ENCODE measurements at regions not wholly inside any gene's neighbourhood (a gene's known extent, or its start where the extent isn't known, plus 50 kb on each side); places are given as distances from the start of the nearest gene placed in this dataset.

DNA sequence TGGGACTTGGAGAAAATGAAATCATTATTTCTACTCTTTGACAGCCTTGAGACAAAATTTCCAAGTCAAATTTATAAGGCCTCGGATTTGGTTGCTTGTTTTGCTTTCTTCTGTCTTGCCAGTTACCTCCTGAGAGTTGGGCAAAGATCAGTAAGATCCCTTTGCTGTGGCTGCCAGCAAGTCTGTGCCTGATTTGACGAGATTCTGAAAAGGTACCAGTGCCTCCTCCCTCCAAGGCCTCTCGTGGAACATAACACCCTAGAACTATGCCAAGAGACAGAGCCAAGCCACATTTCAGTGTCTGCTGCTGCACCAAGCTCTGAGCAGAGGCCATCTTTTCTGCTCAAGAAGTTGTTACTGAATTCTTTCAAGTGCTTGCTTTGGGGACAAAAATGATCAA, 61.0 kb downstream of the GTPBP8 start:
- DNase-seq (ENCODE audit: insufficient read length, low spot score) (no peak), FAIRE-seq (no peak)

GRCh38 chr3:113053169-113053568, 62.4 kb downstream of the GTPBP8 start:
- DNase-seq (ENCODE audit: insufficient read length, low spot score) (no peak), FAIRE-seq (no peak)

DNA sequence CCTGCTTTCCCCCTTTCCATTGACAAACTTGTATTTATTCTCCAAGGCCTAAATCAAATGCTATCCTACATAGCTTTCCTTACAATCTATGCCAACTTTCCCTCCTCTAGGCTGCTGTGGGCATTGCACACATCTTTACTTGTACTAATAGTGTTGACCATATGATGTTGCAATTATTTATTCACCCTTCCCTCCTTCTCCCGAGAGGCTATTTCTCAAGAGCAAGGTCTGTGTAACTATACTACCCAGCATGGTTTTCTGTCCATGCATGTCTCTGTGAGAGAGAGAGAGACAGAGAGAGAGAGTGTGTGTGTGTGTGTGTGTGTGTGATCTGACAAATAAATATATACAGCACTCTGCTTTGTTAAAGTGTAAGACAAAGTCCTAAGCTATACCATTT, 63.8 kb downstream of the GTPBP8 start:
- no peak for DNase-seq (ENCODE audit: insufficient read length, low spot score)
- no peak for FAIRE-seq

DNA sequence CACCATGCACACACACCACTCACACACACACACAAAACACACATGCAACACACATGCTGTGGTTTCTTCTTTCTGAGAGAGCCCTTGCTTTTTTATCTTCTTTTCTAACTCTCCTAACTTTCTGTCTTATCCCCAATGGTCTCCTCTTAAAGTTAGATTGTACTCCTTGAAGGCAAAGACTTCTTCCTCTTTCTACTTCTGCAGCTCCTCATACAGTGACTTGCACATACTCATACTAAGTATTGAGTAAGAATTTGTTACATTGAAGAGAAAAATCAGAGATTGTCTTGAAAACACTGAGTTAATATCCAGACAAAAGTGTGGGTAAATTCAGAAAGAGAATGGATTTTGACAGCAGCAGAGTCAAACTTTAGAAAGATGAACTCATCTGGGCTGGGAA, 64.4 kb downstream of the GTPBP8 start:
- DNase-seq (ENCODE audit: insufficient read length, low spot score) (no peak), FAIRE-seq (no peak)

DNA sequence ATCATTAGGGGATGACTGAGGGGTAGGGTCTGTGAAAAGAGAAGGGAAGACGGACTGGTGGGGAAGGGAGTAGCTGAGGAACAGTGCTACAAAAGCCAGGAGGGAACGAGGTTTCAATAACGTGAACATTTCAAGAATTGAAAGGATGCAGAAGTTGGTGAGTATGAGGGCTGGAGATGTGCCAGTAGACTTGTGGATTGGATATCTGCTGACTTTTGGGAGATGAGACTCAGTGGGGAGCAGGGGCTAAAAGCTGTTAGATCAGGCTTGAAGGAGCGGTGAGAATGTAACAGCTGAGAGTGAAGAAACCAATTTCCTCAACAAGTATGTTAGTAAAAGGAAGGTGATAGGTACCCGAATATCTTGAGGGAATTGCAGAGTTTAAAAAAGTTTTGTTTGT, 65.2 kb downstream of the GTPBP8 start:
- FAIRE-seq (no peak), DNase-seq (ENCODE audit: insufficient read length, low spot score) (no peak)

DNA sequence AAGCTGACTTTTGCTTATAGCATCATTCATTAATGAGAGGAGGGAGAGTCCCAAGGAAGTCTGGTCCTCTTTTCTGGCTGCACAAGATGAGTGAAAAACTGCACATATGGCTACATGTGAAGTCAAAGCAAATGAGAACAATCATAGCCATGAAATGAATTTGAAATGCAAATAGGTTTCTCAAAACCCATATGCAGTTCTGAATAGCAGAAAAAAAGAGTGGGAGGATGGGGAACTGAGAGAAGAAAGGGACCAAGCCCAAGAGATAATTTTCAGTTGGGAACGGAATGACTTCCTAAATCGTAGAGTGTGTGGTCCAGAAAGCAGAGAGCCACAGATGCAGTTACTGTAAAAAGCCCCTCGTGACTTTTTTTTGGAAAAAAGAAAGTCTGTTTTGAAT, 66.3 kb downstream of the GTPBP8 start:
- FAIRE-seq (peak; percentile 56), DNase-seq (ENCODE audit: insufficient read length, low spot score) (no peak)

- DNase-seq (ENCODE audit: insufficient read length, low spot score) (no peak), FAIRE-seq (no peak)
These were observed 67.4 kb downstream of the GTPBP8 start for GRCh38 chr3:113058188-113058587.

GRCh38 chr3:113062705-113063104, 71.9 kb downstream of the GTPBP8 start:
- no peak for DNase-seq (ENCODE audit: insufficient read length, low spot score)
- FAIRE-seq, result no peak

DNA sequence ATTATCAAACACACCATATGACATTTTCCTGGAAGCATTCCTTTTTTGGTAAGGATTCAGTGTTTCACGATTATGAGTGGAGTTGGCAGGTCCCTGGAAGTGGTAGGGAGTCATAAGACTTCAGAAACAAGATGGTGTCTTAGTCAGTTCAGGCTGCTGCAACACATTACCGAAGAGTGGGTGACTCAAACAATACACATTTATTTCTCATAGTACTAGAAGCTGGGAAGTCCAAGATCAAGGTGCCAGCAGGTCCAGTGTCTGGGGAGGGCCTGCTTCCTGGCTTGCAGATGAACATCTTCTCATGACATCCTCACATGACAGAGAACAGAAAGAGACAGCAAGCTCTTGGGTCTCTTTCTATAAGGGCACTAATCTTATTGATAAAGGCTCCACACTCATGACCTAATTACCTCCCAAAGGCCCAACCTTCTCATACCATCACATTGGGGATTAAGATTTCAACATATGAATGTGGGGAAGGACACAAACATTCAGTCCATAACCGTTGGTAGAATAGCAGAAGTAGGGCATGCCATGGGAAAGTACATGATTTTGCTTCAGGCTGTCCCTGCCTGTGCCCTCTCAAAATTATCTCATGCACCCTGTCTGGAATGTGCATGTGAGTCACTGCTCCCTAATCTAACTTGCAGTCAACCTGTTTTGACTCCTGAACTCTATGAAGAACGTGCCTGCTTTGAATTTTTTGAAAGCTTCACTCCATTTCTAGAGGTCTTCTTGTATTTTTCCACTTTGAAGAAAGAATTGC, 72.5 kb downstream of the GTPBP8 start:
- FAIRE-seq (no peak), DNase-seq (ENCODE audit: insufficient read length, low spot score) (no peak)

GRCh38 chr3:113064183-113064582, 73.4 kb downstream of the GTPBP8 start:
- FAIRE-seq, result no peak

DNA sequence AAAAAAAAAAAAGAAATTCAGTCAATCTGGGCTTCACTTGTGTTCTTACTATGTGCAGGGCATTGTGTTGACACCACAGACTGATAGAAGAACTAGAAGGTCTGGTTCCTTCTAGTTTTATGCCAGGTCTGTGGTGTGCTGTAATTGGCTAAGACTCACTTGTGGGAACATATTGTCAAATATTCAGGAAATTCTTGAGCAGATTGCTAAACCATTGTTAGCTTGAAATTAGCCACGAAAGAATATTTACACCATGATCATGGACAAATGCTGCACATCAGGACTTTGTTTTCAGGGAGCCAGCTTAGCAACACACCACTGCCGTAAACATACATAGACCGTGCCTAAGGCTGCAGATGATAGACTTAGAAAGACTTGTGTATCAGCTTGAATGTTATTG, 74.6 kb downstream of the GTPBP8 start:
- FAIRE-seq, result no peak
- no peak for DNase-seq (ENCODE audit: insufficient read length, low spot score)

More at GRCh38 chr3:113064183-113064582, 73.4 kb downstream of the GTPBP8 start:
- DNase-seq (ENCODE audit: insufficient read length, low spot score), result no peak

GRCh38 chr3:113070072-113070640, 79.4 kb downstream of the GTPBP8 start:
- FAIRE-seq, result no peak
- no peak for DNase-seq (ENCODE audit: insufficient read length, low spot score)

DNA sequence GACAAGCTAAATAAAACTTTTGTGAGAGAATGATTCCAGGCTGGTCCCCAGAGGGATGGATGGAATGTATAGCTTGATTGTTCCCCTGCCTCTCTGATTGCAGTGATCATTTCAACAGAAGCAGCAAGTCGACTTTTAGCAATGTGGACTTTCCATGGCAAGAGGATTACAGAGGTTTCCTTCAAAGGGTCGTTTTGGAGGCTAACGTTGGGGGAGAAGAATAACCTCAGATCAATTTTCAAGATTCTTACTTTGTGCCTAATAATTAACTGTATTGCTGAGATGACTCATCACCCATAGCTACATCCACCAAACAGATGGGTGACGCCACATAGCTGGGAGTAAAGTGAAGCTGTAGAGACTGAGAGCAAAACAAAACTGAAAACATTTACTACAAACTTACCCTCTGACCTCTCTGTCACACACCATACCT, 79.9 kb downstream of the GTPBP8 start:
- peak; percentile 92 for FAIRE-seq
- DNase-seq (ENCODE audit: insufficient read length, low spot score), result peak; percentile 50

DNA sequence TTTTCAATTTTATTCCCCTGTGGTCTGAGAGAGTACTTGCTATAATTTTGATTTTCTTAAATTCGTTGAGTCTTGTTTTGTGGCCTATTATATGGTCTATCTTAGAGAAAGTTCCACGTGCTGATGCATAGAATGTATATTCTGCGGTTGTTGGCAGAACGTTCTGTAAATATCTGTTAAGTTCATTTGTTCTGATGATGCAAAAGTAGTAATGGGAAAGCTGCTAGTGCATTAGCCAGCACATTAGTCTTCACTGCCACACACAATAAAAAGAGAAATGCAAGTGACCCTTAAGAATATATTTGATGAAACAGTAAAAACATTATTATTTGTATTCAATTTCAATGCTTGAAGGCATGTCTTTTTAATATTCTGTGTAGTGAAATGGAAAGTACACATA, 84.8 kb downstream of the GTPBP8 start:
- no peak for FAIRE-seq
- no peak for DNase-seq (ENCODE audit: insufficient read length, low spot score)

GRCh38 chr3:113079218-113079961, 88.6 kb downstream of the GTPBP8 start:
- FAIRE-seq (no peak), DNase-seq (ENCODE audit: insufficient read length, low spot score) (no peak)

DNA sequence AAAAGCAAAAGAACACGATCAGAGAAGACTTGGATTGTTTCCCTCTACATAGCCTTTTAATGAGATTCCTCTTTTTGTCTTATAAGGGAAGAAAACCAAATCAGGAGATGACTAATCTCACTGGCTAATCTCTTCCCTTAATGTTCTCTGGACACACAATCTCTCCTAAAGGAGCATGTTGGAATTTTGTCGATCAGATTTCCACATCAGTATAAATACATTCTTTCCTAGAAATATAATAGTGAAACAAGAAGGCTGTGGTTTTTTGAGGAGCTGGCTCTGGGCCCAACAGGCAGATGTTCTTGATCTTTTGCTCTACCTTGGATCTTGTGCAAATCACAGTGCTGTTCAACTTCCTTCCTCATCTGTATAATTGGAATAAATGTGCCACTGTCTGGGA, 94.0 kb downstream of the GTPBP8 start:
- DNase-seq (ENCODE audit: insufficient read length, low spot score), result no peak
- no peak for FAIRE-seq

DNA sequence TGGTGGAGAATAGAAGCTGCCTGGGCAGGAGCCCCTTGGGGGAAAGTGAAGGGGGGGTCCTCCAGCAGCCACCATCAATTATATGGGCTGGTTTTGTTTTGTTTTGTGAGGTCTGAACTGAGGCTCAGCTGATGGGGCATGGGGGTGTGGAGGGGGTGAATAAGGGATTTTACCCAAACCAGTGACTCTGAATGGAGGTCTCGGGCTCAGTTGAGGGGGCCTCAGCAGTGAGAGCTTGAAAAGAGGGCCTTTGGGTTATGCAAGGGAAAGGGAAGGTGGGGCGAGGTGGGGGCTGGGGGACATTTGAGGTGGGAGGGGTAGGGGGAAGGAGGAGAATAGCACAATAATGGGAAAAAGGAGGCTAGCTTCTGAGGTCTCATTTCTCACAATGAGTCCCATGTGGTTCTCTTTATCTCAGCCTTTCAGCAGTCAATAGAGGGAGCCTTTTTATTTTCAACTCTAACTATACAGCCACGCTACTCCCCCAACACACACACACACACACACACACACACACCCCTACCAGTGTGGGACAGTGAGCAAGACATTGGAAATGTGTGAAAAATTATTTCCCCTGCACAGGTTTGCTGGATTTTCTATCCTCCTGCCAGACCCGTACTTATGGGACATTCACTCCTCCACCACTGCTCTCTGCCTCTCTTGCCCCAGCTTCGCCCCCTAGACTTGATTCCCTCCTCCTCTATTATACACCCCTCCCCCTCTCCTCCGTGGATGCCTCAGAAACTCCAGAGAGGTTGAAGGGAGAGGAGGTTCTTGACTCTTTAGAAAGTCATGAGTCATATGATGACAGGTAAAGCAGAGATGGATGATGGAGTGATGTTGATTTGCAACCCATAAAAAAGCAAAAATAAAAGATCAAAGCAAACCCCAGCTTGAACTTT, 96.0 kb downstream of the GTPBP8 start:
- FAIRE-seq (no peak), DNase-seq (ENCODE audit: insufficient read length, low spot score) (no peak)

- FAIRE-seq, result no peak
- no peak for DNase-seq (ENCODE audit: insufficient read length, low spot score)
These were observed 97.8 kb downstream of the GTPBP8 start for GRCh38 chr3:113088616-113089015.

DNA sequence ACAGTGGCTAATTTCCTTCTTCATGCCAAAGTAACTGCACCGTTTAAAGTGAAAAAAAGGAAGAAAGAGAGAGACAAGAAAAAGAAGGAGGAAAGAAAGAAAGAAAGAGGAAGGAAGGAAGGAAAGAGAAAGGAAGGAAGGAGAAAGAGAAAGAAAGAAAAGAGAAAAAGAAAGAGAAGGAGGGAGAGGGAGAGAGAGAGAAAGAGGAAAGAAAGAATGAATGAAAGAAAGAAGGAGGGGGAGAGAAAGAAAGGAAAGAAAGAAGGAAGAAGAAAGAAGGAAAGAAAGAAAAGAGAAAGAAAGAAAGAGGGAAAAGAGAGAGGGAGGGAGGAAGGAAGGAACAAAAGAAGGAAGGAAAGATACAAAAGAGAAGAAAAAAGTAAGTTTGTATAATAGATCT, 100.6 kb downstream of the GTPBP8 start:
- FAIRE-seq, result no peak
- DNase-seq (ENCODE audit: insufficient read length, low spot score), result no peak

DNA sequence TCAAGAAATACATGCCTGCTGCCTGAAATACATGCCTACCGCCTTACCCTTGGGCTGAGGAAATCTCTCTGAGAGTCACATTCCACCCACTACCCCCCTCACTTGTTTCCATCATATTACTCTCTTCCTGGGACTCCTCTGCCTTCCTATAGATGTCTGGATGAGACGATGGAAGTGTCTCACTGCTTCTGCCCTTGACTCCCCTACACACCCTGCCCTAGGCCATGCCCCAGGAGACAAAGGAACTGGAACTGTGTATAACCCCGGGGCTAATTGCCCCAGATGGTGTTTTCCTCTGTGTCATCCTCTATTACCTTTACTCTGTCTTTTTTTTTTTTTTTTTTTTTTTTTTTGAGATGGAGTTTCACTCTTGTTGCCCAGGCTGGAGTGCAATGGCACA, 102.0 kb downstream of the GTPBP8 start:
- DNase-seq (ENCODE audit: insufficient read length, low spot score) (no peak), FAIRE-seq (no peak)
